NB4 (cell line): ENCODE measurements at regions not wholly inside any gene's neighbourhood (a gene's known extent, or its start where the extent isn't known, plus 50 kb on each side); places are given as distances from the start of the nearest gene placed in this dataset.

Experiments used
- POLR2A ChIP-seq: IDR thresholded peaks from 2 replicates; pipeline ENCODE4 v1.6.1; 2011; ENCODE audit warnings: mild to moderate bottlenecking; ENCODE audit not compliant: insufficient read length; ENCODE audit errors: extremely low read depth
- TF ChIP-seq, protein P1 (sequence below): IDR thresholded peaks from one replicate; pipeline ENCODE4 v1.5.1; 2012; ENCODE audit warnings: low read depth, low read length
- TF ChIP-seq, protein P2 (sequence below): IDR thresholded peaks from 2 replicates; pipeline ENCODE4 v1.6.1; 2011; ENCODE audit warnings: low read depth, low read length

DNA sequence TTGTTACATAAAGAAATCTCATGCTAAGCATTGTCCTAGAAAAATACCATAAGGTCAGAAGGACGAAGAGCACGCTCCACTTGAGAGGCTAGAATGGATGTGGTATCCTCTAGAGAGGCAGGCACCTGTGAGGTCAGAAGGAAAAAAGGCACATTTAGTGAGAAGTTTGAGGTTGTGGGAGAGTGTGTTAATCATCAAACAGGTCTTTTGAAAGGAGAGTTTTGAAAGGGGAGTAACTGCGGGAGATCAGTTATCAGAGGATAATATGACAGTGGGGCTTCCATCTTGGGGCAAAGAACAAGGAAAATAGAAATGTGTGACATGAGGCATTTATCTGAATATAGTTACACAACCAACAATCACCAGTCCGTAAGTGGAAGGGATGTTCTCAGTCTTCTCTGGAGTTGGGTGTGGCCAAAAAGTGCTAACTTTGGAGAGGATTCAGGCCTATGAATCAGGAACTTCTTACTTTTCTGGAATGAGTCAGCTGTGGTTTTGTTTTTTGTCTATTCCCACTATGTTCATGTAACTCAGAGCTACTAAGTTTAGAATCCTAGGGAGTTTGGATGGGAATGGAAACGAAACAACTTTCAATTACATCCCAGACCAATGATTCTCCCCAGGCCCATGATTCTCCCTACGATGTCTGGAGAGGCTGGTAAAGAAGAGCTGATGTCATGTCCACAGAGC, 451.4 kb upstream of the ST6GAL2 start:
- TF ChIP-seq, protein P1, sequence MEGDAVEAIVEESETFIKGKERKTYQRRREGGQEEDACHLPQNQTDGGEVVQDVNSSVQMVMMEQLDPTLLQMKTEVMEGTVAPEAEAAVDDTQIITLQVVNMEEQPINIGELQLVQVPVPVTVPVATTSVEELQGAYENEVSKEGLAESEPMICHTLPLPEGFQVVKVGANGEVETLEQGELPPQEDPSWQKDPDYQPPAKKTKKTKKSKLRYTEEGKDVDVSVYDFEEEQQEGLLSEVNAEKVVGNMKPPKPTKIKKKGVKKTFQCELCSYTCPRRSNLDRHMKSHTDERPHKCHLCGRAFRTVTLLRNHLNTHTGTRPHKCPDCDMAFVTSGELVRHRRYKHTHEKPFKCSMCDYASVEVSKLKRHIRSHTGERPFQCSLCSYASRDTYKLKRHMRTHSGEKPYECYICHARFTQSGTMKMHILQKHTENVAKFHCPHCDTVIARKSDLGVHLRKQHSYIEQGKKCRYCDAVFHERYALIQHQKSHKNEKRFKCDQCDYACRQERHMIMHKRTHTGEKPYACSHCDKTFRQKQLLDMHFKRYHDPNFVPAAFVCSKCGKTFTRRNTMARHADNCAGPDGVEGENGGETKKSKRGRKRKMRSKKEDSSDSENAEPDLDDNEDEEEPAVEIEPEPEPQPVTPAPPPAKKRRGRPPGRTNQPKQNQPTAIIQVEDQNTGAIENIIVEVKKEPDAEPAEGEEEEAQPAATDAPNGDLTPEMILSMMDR = no peak
- TF ChIP-seq POLR2A = no peak
- TF ChIP-seq, protein P2, sequence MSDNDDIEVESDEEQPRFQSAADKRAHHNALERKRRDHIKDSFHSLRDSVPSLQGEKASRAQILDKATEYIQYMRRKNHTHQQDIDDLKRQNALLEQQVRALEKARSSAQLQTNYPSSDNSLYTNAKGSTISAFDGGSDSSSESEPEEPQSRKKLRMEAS = no peak
